AG04449 (cell line): ENCODE measurements at regions not wholly inside any gene's neighbourhood (a gene's known extent, or its start where the extent isn't known, plus 50 kb on each side); places are given as distances from the start of the nearest gene placed in this dataset.

Experiments
- CTCF ChIA-PET: fragments of 350-600 bp; formaldehyde crosslinking; extraction: SDS; loops from one replicate; lab custom pipeline; 2021; ENCODE audit warnings: antibody characterized with exemption; lab: Yijun Ruan, JAX
- POLR2A ChIA-PET: fragments of 400-600, 350-600 bp; formaldehyde crosslinking; extraction: SDS; loops from one replicate; lab custom pipeline; 2020; ENCODE audit warnings: antibody characterized with exemption, inconsistent platforms; lab: Yijun Ruan, JAX
- DNase-seq: peaks from one replicate; pipeline ENCODE4 v3.0.0-alpha.2; 2010; ENCODE audit warnings: low read depth, low spot score
- H3K4me3 ChIP-seq: 2 replicates; pipeline ENCODE4 v1.5.1; 2011; ENCODE audit warnings: low read depth, mild to moderate bottlenecking, control low read depth, low read length
- CTCF ChIP-seq: IDR thresholded peaks from one replicate; pipeline ENCODE4 v1.5.1; 2011; ENCODE audit warnings: mild to moderate bottlenecking, moderate library complexity, low read length, control low read depth, inconsistent platforms; ENCODE audit not compliant: insufficient read depth; ENCODE audit errors: missing control alignments

GRCh38 chr1:10903821-10904220 lies 107.4 kb upstream of the CASZ1 start:
- POLR2A ChIA-PET, result no interaction called here
- no peak for DNase-seq
- H3K4me3 ChIP-seq, result no peak overlapping the region
- CTCF ChIA-PET, result interaction anchor here (1.0 to 1.8 kb wide), 4 partner anchors 14 to 397 kb away, joined by 3 to 9 read pairs (median 3); no protein-coding TSS in a partner anchor
- TF ChIP-seq CTCF, result no peak

- no peak for TF ChIP-seq CTCF
- POLR2A ChIA-PET, result no interaction called here
- CTCF ChIA-PET, result interaction anchor here (1.0 to 1.8 kb wide), 2 partner anchors 17 to 397 kb away, joined by 3 to 9 read pairs; no protein-coding TSS in a partner anchor
- H3K4me3 ChIP-seq, result no peak overlapping the region
- no peak for DNase-seq
Measured at GRCh38 chr1:10904396-10905358, 107.8 kb upstream of the TARDBP start.

- CTCF ChIA-PET, result interaction anchor here (1.3 kb wide), 1 partner anchor 399 kb away, joined by 3 read pairs; no protein-coding TSS in a partner anchor
- TF ChIP-seq CTCF, result no peak
- H3K4me3 ChIP-seq, result no peak overlapping the region
- DNase-seq, result no peak
- POLR2A ChIA-PET, result no interaction called here
Measured at GRCh38 chr1:10905841-10906655, 106.4 kb upstream of the TARDBP start.

- no peak for TF ChIP-seq CTCF
- CTCF ChIA-PET, result no interaction called here
Measured at GRCh38 chr1:10906866-10907519, 105.5 kb upstream of the TARDBP start.

GRCh38 chr1:10908266-10908665 lies 104.2 kb upstream of the TARDBP start:
- POLR2A ChIA-PET, result no interaction called here
- CTCF ChIA-PET, result no interaction called here
- TF ChIP-seq CTCF, result no peak
- no peak overlapping the region for H3K4me3 ChIP-seq
- DNase-seq, result no peak

More at GRCh38 chr1:10906866-10907519, 105.5 kb upstream of the TARDBP start:
- POLR2A ChIA-PET, result no interaction called here
- DNase-seq, result no peak
- no peak overlapping the region for H3K4me3 ChIP-seq
